Body of pancreas (tissue), 4 donors: ENCODE measurements at regions not wholly inside any gene's neighbourhood (a gene's known extent, or its start where the extent isn't known, plus 50 kb on each side); places are given as distances from the start of the nearest gene placed in this dataset.

ENCODE experiments used
- ATAC-seq: fragments of 150-250 bp; one replicate; pipeline ENCODE4 v1.9.1; 2016
- DNase-seq, 4 donors: peaks; one replicate each; pipeline ENCODE4 v3.0.0-alpha.2; 2019
- H3K27ac ChIP-seq, 4 donors: fragments of 200-600 bp; sonication (generic); 1 replicate in 3 of 4; 2 replicates in 1 of 4; pipeline versions ENCODE4 v1.5.1 to v1.6.1; 2016 to 2019; ENCODE audit warnings: mild to moderate bottlenecking in 1 of 4, mixed read lengths in 1 of 4, moderate library complexity in 1 of 4
- H3K27me3 ChIP-seq, 2 donors: fragments of 200-600 bp; sonication (generic); one replicate each; pipeline ENCODE4 v1.6.0; 2016; ENCODE audit warnings: mild to moderate bottlenecking in 1 of 2
- H3K36me3 ChIP-seq, 2 donors: fragments of 200-600 bp; sonication (generic); replicated peaks in 1 of 2; 2 replicates each; pipeline ENCODE4 v1.5.1; 2016; ENCODE audit warnings: low read depth in 2 of 2; ENCODE audit not compliant: insufficient read depth in 1 of 2
- H3K4me1 ChIP-seq: fragments of 200-600 bp; sonication (generic); one replicate; pipeline ENCODE4 v1.6.0; 2016
- H3K4me3 ChIP-seq, 2 donors: fragments of 200-600 bp; sonication (generic); 1 replicate in 1 of 2; 2 replicates in 1 of 2; pipeline ENCODE4 v1.5.1; 2016 to 2019
- H3K9me3 ChIP-seq, 3 donors: fragments of 200-600 bp; sonication (generic); 1 replicate in 2 of 3; 2 replicates in 1 of 3; pipeline ENCODE4 v1.5.1; 2016
- POLR2A ChIP-seq, 3 donors: fragments of 450-650 bp; IDR thresholded peaks; one replicate each; pipeline ENCODE4 v1.6.1; 2016; ENCODE audit warnings: antibody characterized with exemption in 3 of 3, mild to moderate bottlenecking in 2 of 3
- WGBS, 2 donors: methylation state at CpG; one replicate each; pipeline ENCODE4 v1.1.5; 2017; 5-methylcytosine and 5-hydroxymethylcytosine counted together
- intact Hi-C: fragments of 100-400 bp; cut with DNase I; formaldehyde crosslinking; loops from one replicate; pipeline ENCODE4 v1.15.1; 2023
- TF ChIP-seq, protein P1 (sequence below), 7 experiments: fragments of 450-650 bp in 4 of 7; fragments of 200-600 bp in 3 of 7; sonication (generic) in 3 of 7; IDR thresholded peaks; one replicate each; pipeline ENCODE4 v1.5.1; 2016 to 2019; ENCODE audit warnings: antibody characterized with exemption in 7 of 7

DNA sequence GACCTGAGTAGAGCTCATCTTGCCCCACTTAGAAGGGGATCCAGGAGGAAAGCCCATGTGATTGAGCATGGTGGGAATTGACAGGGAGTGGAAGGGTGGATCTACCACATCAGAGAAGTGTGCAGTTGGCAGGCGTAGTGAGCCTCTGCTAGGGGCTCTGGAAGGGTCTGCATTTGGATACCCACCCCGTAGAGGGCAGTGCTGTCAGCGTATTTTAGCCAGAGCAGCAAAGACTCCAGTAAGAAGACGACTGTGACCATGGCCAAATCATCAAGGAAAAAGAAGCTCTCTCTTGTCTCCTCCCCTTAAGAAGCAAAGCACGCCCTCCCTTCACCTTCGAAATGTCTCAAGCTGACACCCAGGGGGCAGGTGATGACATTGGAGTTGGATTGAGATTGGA is 68.8 kb upstream of the INHBA start:
- TF ChIP-seq, protein P1, sequence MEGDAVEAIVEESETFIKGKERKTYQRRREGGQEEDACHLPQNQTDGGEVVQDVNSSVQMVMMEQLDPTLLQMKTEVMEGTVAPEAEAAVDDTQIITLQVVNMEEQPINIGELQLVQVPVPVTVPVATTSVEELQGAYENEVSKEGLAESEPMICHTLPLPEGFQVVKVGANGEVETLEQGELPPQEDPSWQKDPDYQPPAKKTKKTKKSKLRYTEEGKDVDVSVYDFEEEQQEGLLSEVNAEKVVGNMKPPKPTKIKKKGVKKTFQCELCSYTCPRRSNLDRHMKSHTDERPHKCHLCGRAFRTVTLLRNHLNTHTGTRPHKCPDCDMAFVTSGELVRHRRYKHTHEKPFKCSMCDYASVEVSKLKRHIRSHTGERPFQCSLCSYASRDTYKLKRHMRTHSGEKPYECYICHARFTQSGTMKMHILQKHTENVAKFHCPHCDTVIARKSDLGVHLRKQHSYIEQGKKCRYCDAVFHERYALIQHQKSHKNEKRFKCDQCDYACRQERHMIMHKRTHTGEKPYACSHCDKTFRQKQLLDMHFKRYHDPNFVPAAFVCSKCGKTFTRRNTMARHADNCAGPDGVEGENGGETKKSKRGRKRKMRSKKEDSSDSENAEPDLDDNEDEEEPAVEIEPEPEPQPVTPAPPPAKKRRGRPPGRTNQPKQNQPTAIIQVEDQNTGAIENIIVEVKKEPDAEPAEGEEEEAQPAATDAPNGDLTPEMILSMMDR (IDR thresholded peaks at IDR 0.05) = no peak
- TF ChIP-seq POLR2A (IDR thresholded peaks at IDR 0.05) = no peak
- H3K4me1 ChIP-seq = no peaks in the 10 kb centered on the region
- H3K36me3 ChIP-seq = no peaks in the 10 kb centered on the region
- H3K27me3 ChIP-seq = no peaks in the 10 kb centered on the region
- 32 to 43% methylated on average over 6 of the region's 6 CpGs for WGBS, 2 donors
- H3K4me3 ChIP-seq = no peak overlapping the region
- DNase-seq = no peak
- H3K27ac ChIP-seq = no peak overlapping the region
- intact Hi-C loops = no loop called here
- no peaks in the 10 kb centered on the region for H3K9me3 ChIP-seq
- no peak for ATAC-seq

- Histone ChIP-seq H3K36me3 (no peaks in the 10 kb centered on the region), H3K27ac (no peak overlapping the region), H3K9me3 (no peaks in the 10 kb centered on the region), H3K4me3 (no peak overlapping the region), H3K27me3 (no peaks in the 10 kb centered on the region), H3K4me1 (no peaks in the 10 kb centered on the region)
- WGBS, 2 donors = 61 to 64% methylated on average over 4 of the region's 4 CpGs
- no peak for DNase-seq
- intact Hi-C loops = no loop called here
- ATAC-seq = no peak
- TF ChIP-seq, protein P1 (IDR thresholded peaks at IDR 0.05) = no peak
- TF ChIP-seq POLR2A (IDR thresholded peaks at IDR 0.05) = no peak
Measured at GRCh38 chr7:41769162-41769561, 66.3 kb upstream of the INHBA start.

- Histone ChIP-seq H3K9me3 (no peaks in the 10 kb centered on the region), H3K4me3 (no peak overlapping the region), H3K4me1 (no peaks in the 10 kb centered on the region), H3K27ac (no peak overlapping the region), H3K27me3 (no peaks in the 10 kb centered on the region), H3K36me3 (no peaks in the 10 kb centered on the region)
- intact Hi-C loops = no loop called here
- 51 to 55% methylated on average over 4 of the region's 4 CpGs for WGBS, 2 donors
- DNase-seq = no peak
- ATAC-seq = no peak
- no peak for TF ChIP-seq POLR2A (IDR thresholded peaks at IDR 0.05)
- TF ChIP-seq, protein P1 (IDR thresholded peaks at IDR 0.05) = no peak
Measured at GRCh38 chr7:41763626-41764025, 60.7 kb upstream of the INHBA start.

DNA sequence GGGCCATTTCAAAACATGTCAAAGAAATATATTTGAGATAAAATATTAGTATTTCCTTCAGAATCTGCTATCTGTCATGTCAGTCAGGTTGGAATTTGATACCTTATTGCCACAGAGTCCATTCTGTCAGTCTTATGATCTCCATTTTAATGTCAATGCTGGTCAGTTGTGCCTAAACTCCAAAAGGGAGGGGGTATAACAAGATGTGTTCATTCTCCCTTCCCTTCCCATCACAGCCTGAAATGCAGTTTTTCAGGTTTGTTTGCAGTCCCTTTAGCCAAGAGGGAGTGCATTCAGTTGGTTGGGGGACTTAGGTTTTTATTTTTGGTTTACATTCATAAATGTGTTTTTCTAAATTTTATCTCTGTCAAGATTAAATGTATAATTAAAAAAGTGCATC is 59.8 kb upstream of the INHBA start:
- DNase-seq = no peak
- no peak for ATAC-seq
- no peaks in the 10 kb centered on the region for H3K36me3 ChIP-seq
- TF ChIP-seq POLR2A (IDR thresholded peaks at IDR 0.05) = no peak
- TF ChIP-seq, protein P1 (IDR thresholded peaks at IDR 0.05) = no peak
- no peaks in the 10 kb centered on the region for H3K4me1 ChIP-seq
- H3K27me3 ChIP-seq = no peaks in the 10 kb centered on the region
- no peaks in the 10 kb centered on the region for H3K9me3 ChIP-seq
- no peak overlapping the region for H3K4me3 ChIP-seq
- intact Hi-C loops = no loop called here
- no peak overlapping the region for H3K27ac ChIP-seq

DNA sequence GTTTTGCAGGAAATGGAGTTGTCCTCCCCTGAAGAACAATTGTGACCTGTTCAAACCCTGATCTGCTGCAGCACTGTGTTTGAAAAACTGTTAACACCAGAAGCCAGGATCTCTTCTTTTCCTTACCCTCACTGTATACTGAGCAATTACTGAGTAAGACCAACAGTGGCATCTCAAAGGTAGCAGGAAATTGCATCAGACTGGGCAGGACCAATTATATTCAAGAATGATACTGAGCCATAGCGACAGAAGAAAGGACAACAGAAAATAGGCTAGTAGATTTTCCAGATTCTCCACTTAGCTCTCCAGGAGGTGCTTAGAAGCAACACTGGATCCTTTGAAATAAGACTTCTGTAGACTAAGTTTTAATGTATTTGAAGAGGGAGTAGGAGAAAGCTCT is 57.4 kb upstream of the INHBA start:
- DNase-seq (no peak), ATAC-seq (no peak)
- WGBS, 2 donors = 75 to 83% methylated on average over 1 of the region's 1 CpG
- H3K9me3 ChIP-seq = no peaks in the 10 kb centered on the region
- H3K4me1 ChIP-seq = no peaks in the 10 kb centered on the region
- no peaks in the 10 kb centered on the region for H3K36me3 ChIP-seq
- H3K4me3 ChIP-seq = no peak overlapping the region
- no peak overlapping the region for H3K27ac ChIP-seq
- TF ChIP-seq POLR2A (IDR thresholded peaks at IDR 0.05) = no peak
- TF ChIP-seq, protein P1 (IDR thresholded peaks at IDR 0.05) = no peak
- H3K27me3 ChIP-seq = no peaks in the 10 kb centered on the region
- intact Hi-C loops = no loop called here
